Peyer's patch (tissue), 4 donors: ENCODE measurements at regions not wholly inside any gene's neighbourhood (a gene's known extent, or its start where the extent isn't known, plus 50 kb on each side); places are given as distances from the start of the nearest gene placed in this dataset.

Experiments
- DNase-seq, 3 donors: peaks; one replicate each; pipeline ENCODE4 v3.0.0-alpha.2; 2017 to 2019
- H3K27ac ChIP-seq, 4 donors: fragments of 200-600 bp; sonication (generic); one replicate each; pipeline ENCODE4 v1.5.1; 2016 to 2019
- H3K27me3 ChIP-seq, 2 donors: fragments of 200-600 bp; sonication (generic); one replicate each; pipeline ENCODE4 v1.5.1; 2019
- H3K36me3 ChIP-seq, 3 donors: fragments of 200-600 bp; sonication (generic); one replicate each; pipeline ENCODE4 v1.5.1; 2016 to 2019
- H3K4me1 ChIP-seq, 4 donors: fragments of 200-600 bp; sonication (generic); one replicate each; pipeline ENCODE4 v1.5.1; 2016 to 2019
- H3K4me3 ChIP-seq, 4 donors: fragments of 200-600 bp; sonication (generic); 1 replicate in 3 of 4; 2 replicates in 1 of 4; pipeline ENCODE4 v1.5.1; 2016 to 2019; ENCODE audit warnings: mild to moderate bottlenecking in 1 of 4
- H3K9me3 ChIP-seq, 4 donors: fragments of 200-600 bp; sonication (generic); one replicate each; pipeline ENCODE4 v1.5.1; 2016 to 2019; ENCODE audit warnings: mild to moderate bottlenecking in 1 of 4
- CTCF ChIP-seq, 6 experiments: fragments of 450-650 bp in 4 of 6; fragments of 200-600 bp in 2 of 6; sonication (generic) in 1 of 6; IDR thresholded peaks; one replicate each; pipeline ENCODE4 v1.5.1; 2017 to 2019; ENCODE audit warnings: antibody characterized with exemption in 6 of 6, mild to moderate bottlenecking in 3 of 6, moderate library complexity in 1 of 6
- POLR2A ChIP-seq, 2 donors: fragments of 450-650 bp; IDR thresholded peaks; one replicate each; pipeline ENCODE4 v1.5.1; 2017; ENCODE audit warnings: antibody characterized with exemption in 2 of 2, mild to moderate bottlenecking in 2 of 2, moderate library complexity in 2 of 2

- DNase-seq = no peak
Observed at GRCh38 chr10:30178356-30178964, 119.1 kb upstream of the JCAD start.

DNA sequence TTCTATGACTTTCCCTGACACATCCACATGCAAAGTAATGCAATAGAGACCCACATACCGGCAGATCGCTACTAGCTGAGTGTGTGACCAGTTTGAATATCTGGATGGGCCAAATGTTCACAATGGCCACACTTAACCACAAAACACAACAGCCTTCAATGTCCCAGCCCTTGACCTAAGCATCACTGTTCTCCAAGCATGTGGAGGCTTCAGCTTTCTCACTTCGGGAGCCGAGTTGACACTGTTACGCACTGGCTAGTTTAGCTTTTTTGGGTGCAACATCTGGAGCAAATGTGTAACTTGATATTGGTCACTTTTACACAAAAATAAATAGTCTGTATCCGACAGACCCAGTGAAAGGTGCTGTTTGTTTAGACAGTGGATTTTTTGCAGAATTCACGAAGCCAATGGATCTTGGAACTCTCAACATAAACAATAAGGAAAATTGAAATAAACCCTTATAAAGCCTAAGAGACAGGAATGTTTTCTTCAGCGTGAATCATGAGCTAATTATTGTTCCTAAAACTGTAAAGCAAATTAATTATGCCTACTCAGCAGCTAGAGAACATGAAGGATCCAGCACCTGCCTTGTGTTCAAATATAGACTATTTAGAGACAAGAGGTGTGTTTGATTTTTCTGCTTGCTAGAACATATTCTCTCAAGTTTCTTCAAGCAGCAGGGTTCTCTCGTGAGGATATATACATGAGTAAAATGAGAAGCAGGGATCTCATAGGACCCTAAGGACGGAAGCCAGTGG lies 117.6 kb upstream of the JCAD start:
- no peaks in the 10 kb centered on the region for H3K36me3 ChIP-seq
- no peak overlapping the region for H3K4me3 ChIP-seq
- no peak overlapping the region for H3K27ac ChIP-seq
- no peaks in the 10 kb centered on the region for H3K4me1 ChIP-seq
- no peak for DNase-seq
- TF ChIP-seq POLR2A (IDR thresholded peaks at IDR 0.05) (no peak), CTCF (IDR thresholded peaks at IDR 0.05) (no peak)
- H3K27me3 ChIP-seq = no peaks in the 10 kb centered on the region
- H3K9me3 ChIP-seq = no peaks in the 10 kb centered on the region

More at GRCh38 chr10:30178356-30178964, 119.1 kb upstream of the JCAD start:
- Histone ChIP-seq H3K9me3 (no peaks in the 10 kb centered on the region), H3K27me3 (no peaks in the 10 kb centered on the region), H3K4me1 (no peaks in the 10 kb centered on the region), H3K36me3 (no peaks in the 10 kb centered on the region), H3K4me3 (no peak overlapping the region), H3K27ac (no peak overlapping the region)
- no peak for TF ChIP-seq POLR2A (IDR thresholded peaks at IDR 0.05)
- no peak for TF ChIP-seq CTCF (IDR thresholded peaks at IDR 0.05)

DNA sequence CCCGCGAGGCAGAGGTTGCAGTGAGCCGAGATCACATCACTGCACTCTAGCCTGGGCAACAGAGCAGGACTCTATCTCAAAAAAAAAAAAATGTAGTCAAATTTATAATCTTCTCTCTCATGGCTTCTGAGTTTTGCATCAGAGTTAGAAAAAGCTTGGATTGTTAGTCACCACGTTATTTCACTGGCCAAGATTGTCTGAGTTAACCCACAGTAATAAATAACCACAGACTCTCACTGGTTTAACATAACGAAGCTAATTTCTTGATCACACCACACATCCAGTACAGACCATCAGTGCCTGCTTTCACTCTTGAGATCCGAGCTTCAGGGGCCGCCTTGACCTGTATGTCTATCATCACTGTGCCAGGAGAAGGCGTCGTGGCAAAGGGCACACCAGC lies 116.8 kb upstream of the JCAD start:
- no peak overlapping the region for H3K4me3 ChIP-seq
- H3K4me1 ChIP-seq = no peaks in the 10 kb centered on the region
- no peak overlapping the region for H3K27ac ChIP-seq
- TF ChIP-seq CTCF (IDR thresholded peaks at IDR 0.05) (no peak), POLR2A (IDR thresholded peaks at IDR 0.05) (no peak)
- no peak for DNase-seq
- H3K27me3 ChIP-seq = no peaks in the 10 kb centered on the region
- no peaks in the 10 kb centered on the region for H3K36me3 ChIP-seq
- H3K9me3 ChIP-seq = no peaks in the 10 kb centered on the region

GRCh38 chr10:30172673-30173072 lies 113.3 kb upstream of the JCAD start:
- no peaks in the 10 kb centered on the region for H3K27me3 ChIP-seq
- no peak for DNase-seq
- no peak for TF ChIP-seq POLR2A (IDR thresholded peaks at IDR 0.05)
- TF ChIP-seq CTCF (IDR thresholded peaks at IDR 0.05) = no peak
- H3K9me3 ChIP-seq = no peaks in the 10 kb centered on the region
- no peak overlapping the region for H3K4me3 ChIP-seq
- H3K36me3 ChIP-seq = no peaks in the 10 kb centered on the region
- H3K27ac ChIP-seq = no peak overlapping the region
- no peaks in the 10 kb centered on the region for H3K4me1 ChIP-seq

DNA sequence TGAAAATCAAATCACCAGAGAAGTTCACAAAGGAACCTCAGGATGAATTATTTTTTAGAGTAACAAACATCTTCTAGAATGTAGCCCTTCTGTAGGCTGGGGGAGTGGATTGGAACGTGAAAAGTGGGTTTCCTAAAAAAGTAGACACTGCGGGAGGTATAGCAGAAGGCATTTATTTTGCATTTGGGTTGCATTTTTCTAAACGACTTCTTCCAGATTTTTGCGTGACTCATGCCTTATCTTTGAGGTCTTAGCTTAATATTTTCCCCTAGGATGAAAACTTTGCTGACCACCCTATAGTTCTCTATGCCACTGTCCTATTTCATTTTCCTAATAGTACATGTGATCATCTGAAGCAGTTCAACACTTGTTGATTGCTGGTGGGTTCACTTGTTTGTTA lies 112.7 kb upstream of the JCAD start:
- no peak overlapping the region for H3K27ac ChIP-seq
- H3K9me3 ChIP-seq = no peaks in the 10 kb centered on the region
- no peak for DNase-seq
- no peaks in the 10 kb centered on the region for H3K4me1 ChIP-seq
- no peaks in the 10 kb centered on the region for H3K36me3 ChIP-seq
- TF ChIP-seq CTCF (IDR thresholded peaks at IDR 0.05) (no peak), POLR2A (IDR thresholded peaks at IDR 0.05) (no peak)
- H3K27me3 ChIP-seq = no peaks in the 10 kb centered on the region
- no peak overlapping the region for H3K4me3 ChIP-seq
